ENCODE measurements at regions not wholly inside any gene's neighbourhood (a gene's known extent, or its start where the extent isn't known, plus 50 kb on each side); places are given as distances from the start of the nearest gene placed in this dataset.

- no peak for DNase-seq
- Histone ChIP-seq H4K20me1 (ENCODE audit: insufficient read depth, low read length) (no peaks in the 10 kb centered on the region), H3K27ac (ENCODE audit: low read depth in 1 of 2, low read length in 2 of 2) (no peak overlapping the region), H3K9ac (ENCODE audit: insufficient read depth, low read length, poor library complexity, severe bottlenecking) (no peak overlapping the region), H3K4me2 (replicated peaks; ENCODE audit: extremely low read depth, low read length, poor library complexity, severe bottlenecking) (no peak overlapping the region), H2AFZ (ENCODE audit: insufficient read depth, low read depth, low read length, poor library complexity, severe bottlenecking) (no peak overlapping the region), H3K79me2 (ENCODE audit: insufficient read depth, low read length) (no peaks in the 10 kb centered on the region), H3K36me3 (replicated peaks in 1 of 2; ENCODE audit: control insufficient read depth in 1 of 2, insufficient read depth in 2 of 2, low read length in 2 of 2) (no peaks in the 10 kb centered on the region), H3K27me3 (ENCODE audit: control insufficient read depth in 2 of 2, insufficient read depth in 2 of 2, low read length in 2 of 2) (no peaks in the 10 kb centered on the region), H3K4me1 (ENCODE audit: control insufficient read depth in 1 of 2, insufficient read depth in 2 of 2, low read length in 2 of 2) (no peaks in the 10 kb centered on the region), H3K9me3 (replicated peaks in 1 of 2; ENCODE audit: control insufficient read depth in 1 of 2, insufficient read depth in 1 of 2, low read length in 2 of 2) (no peaks in the 10 kb centered on the region), H3K4me3 (replicated peaks in 1 of 3; ENCODE audit: low read depth in 2 of 3, low read length in 3 of 3) (no peak overlapping the region)
- no peak overlapping the region for H3K4me3 Mint-ChIP-seq
- H3K9me3 Mint-ChIP-seq = peaks cover 0 to 2% (median 1%) of the 10 kb centered on the region in 7 donors
- intact Hi-C loops (cut with micrococcal nuclease) = no loop called here
- no peaks in the 10 kb centered on the region for H3K27me3 Mint-ChIP-seq (ENCODE audit: low read depth in 3 of 3)
- TF ChIP-seq CTCF (IDR thresholded peaks at IDR 0.05) = no peak
- H3K36me3 Mint-ChIP-seq = no peaks in the 10 kb centered on the region
- WGBS (ENCODE audit: insufficient coverage) = 80% methylated on average over 1 of the region's 2 CpGs
- H3K27ac Mint-ChIP-seq = no peak overlapping the region
- H3K4me1 Mint-ChIP-seq = no peaks in the 10 kb centered on the region
Observed at GRCh38 chr4:64737026-64737853, 328.0 kb upstream of the TECRL start.

GRCh38 chr4:64729561-64729960 is 320.3 kb upstream of the TECRL start:
- H3K36me3 Mint-ChIP-seq = no peaks in the 10 kb centered on the region
- no peak overlapping the region for H2AFZ ChIP-seq (ENCODE audit: insufficient read depth, low read depth, low read length, poor library complexity, severe bottlenecking)
- H3K4me3 ChIP-seq (replicated peaks in 1 of 3; ENCODE audit: low read depth in 2 of 3, low read length in 3 of 3) = no peak overlapping the region
- no peaks in the 10 kb centered on the region for H3K79me2 ChIP-seq (ENCODE audit: insufficient read depth, low read length)
- intact Hi-C loops (cut with micrococcal nuclease) = no loop called here
- H3K27me3 Mint-ChIP-seq (ENCODE audit: low read depth in 3 of 3) = no peaks in the 10 kb centered on the region
- peaks cover 0 to 6% (median 3%) of the 10 kb centered on the region in 7 donors for H3K9me3 Mint-ChIP-seq
- no peak overlapping the region for H3K9ac ChIP-seq (ENCODE audit: insufficient read depth, low read length, poor library complexity, severe bottlenecking)
- H3K27ac ChIP-seq (ENCODE audit: low read depth in 1 of 2, low read length in 2 of 2) = no peak overlapping the region
- no peak for TF ChIP-seq CTCF (IDR thresholded peaks at IDR 0.05)
- H3K4me1 Mint-ChIP-seq = no peaks in the 10 kb centered on the region
- H3K27me3 ChIP-seq (ENCODE audit: control insufficient read depth in 2 of 2, insufficient read depth in 2 of 2, low read length in 2 of 2) = no peaks in the 10 kb centered on the region
- no CpG with 5 or more reads among the region's 4 CpGs for WGBS (ENCODE audit: insufficient coverage)
- no peaks in the 10 kb centered on the region for H4K20me1 ChIP-seq (ENCODE audit: insufficient read depth, low read length)
- no peak overlapping the region for H3K4me3 Mint-ChIP-seq
- H3K9me3 ChIP-seq (replicated peaks in 1 of 2; ENCODE audit: control insufficient read depth in 1 of 2, insufficient read depth in 1 of 2, low read length in 2 of 2) = no peaks in the 10 kb centered on the region
- no peaks in the 10 kb centered on the region for H3K4me1 ChIP-seq (ENCODE audit: control insufficient read depth in 1 of 2, insufficient read depth in 2 of 2, low read length in 2 of 2)
- no peak overlapping the region for H3K4me2 ChIP-seq (replicated peaks; ENCODE audit: extremely low read depth, low read length, poor library complexity, severe bottlenecking)
- H3K36me3 ChIP-seq (replicated peaks in 1 of 2; ENCODE audit: control insufficient read depth in 1 of 2, insufficient read depth in 2 of 2, low read length in 2 of 2) = no peaks in the 10 kb centered on the region
- no peak for DNase-seq
- H3K27ac Mint-ChIP-seq = no peak overlapping the region

Measured in CD14-positive monocyte (primary cell).